CD8-positive, alpha-beta memory T cell (primary cell): ENCODE measurements at regions not wholly inside any gene's neighbourhood (a gene's known extent, or its start where the extent isn't known, plus 50 kb on each side); places are given as distances from the start of the nearest gene placed in this dataset.
"Not testable (repeated sequence)": the region's sequence is repeated elsewhere in the genome, so short reads cannot be mapped to it uniquely, and the experiment has no call there.

Experiments
- CTCF ChIA-PET: fragments of 350-600 bp; sonication (Branson Sonifier 250); formaldehyde crosslinking; loops from one replicate; lab custom pipeline; 2021; ENCODE audit warnings: antibody characterized with exemption; lab: Charles Lee
- POLR2A ChIA-PET: fragments of 350-600 bp; sonication (Branson Sonifier 250); formaldehyde crosslinking; loops from one replicate; lab custom pipeline; 2021; ENCODE audit warnings: antibody characterized with exemption; lab: Charles Lee
- DNase-seq, 5 donors: peaks; one replicate each; pipeline versions ENCODE4 v3.0.0 to v3.0.0-alpha.2; 2020 to 2022; ENCODE audit warnings: mixed read lengths in 1 of 5
- H3K27ac ChIP-seq: one replicate; pipeline ENCODE4 v1.7.0; 2013; ENCODE audit warnings: low read depth, mild to moderate bottlenecking, low read length, moderate library complexity
- H3K27me3 ChIP-seq: 2 replicates; pipeline ENCODE4 v1.7.0; 2013; ENCODE audit warnings: low read length, mild to moderate bottlenecking; ENCODE audit not compliant: insufficient read depth, poor library complexity, severe bottlenecking
- H3K36me3 ChIP-seq: 2 replicates; pipeline ENCODE4 v1.7.0; 2013; ENCODE audit warnings: mild to moderate bottlenecking, low read length, moderate library complexity; ENCODE audit not compliant: insufficient read depth
- H3K4me1 ChIP-seq: 2 replicates; pipeline ENCODE4 v1.7.0; 2013; ENCODE audit warnings: mild to moderate bottlenecking, low read length, moderate library complexity; ENCODE audit not compliant: insufficient read depth
- H3K4me3 ChIP-seq: 2 replicates; pipeline ENCODE4 v1.7.0; 2013; ENCODE audit warnings: mild to moderate bottlenecking, low read length
- H3K9me3 ChIP-seq: 2 replicates; pipeline ENCODE4 v1.7.0; 2013; ENCODE audit warnings: mild to moderate bottlenecking, low read length
- H3K27ac Mint-ChIP-seq, 8 donors: one replicate each; pipeline ENCODE4 v1.8.0; 2020 to 2021; ENCODE audit warnings: mixed read lengths in 8 of 8, mild to moderate bottlenecking in 6 of 8, inconsistent platforms in 3 of 8, moderate library complexity in 3 of 8
- H3K27me3 Mint-ChIP-seq, 2 donors: one replicate each; pipeline ENCODE4 v1.8.0; 2020 to 2021; ENCODE audit warnings: mixed read lengths in 2 of 2, mild to moderate bottlenecking in 1 of 2, moderate library complexity in 1 of 2
- H3K36me3 Mint-ChIP-seq, 3 donors: one replicate each; pipeline ENCODE4 v1.8.0; 2020 to 2021; ENCODE audit warnings: mixed read lengths in 3 of 3, inconsistent platforms in 1 of 3, mild to moderate bottlenecking in 1 of 3
- H3K4me1 Mint-ChIP-seq, 3 donors: one replicate each; pipeline ENCODE4 v1.8.0; 2020 to 2021; ENCODE audit warnings: mixed read lengths in 3 of 3, inconsistent platforms in 1 of 3, mild to moderate bottlenecking in 1 of 3
- H3K4me3 Mint-ChIP-seq, 7 donors: one replicate each; pipeline ENCODE4 v1.8.0; 2020 to 2021; ENCODE audit warnings: mixed read lengths in 7 of 7, mild to moderate bottlenecking in 6 of 7, moderate library complexity in 4 of 7, inconsistent platforms in 2 of 7
- H3K9me3 Mint-ChIP-seq, 5 donors: one replicate each; pipeline ENCODE4 v1.8.0; 2020 to 2022; ENCODE audit warnings: mixed read lengths in 5 of 5, mild to moderate bottlenecking in 3 of 5, moderate library complexity in 2 of 5, inconsistent platforms in 1 of 5

DNA sequence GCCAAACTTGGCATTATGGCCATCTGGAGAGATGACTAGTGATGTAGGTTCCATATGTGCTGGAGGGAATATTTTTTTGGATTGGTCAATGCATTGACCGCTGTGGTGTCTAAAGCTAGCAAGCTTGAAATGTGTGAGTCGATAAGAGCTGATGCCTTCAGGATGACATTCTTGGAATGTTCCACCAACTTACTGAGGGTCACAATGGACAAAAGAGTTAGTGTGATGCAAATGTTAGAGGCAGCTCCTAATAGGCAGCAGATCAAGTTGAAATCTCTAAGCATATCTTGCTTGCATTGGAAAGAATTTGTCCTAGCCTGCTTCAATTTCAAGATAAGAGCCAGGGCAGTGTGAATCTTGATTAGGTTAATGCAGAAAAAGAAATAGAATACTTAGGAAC, 210.4 kb upstream of the AFF2 start:
- POLR2A ChIA-PET: no interaction called here
- Histone ChIP-seq H3K9me3 (no peaks in the 10 kb centered on the region), H3K27me3 (no peaks in the 10 kb centered on the region), H3K4me3 (no peak overlapping the region), H3K36me3 (no peaks in the 10 kb centered on the region), H3K27ac (no peak overlapping the region), H3K4me1 (no peaks in the 10 kb centered on the region)
- no peak for DNase-seq
- Mint-ChIP-seq H3K36me3 (no peaks in the 10 kb centered on the region), H3K4me3 (no peak overlapping the region), H3K27me3 (peaks cover 0 to 5% of the 10 kb centered on the region in 2 donors), H3K9me3 (no peaks in the 10 kb centered on the region), H3K27ac (no peak overlapping the region), H3K4me1 (peaks cover 0 to 7% (median 0%) of the 10 kb centered on the region in 3 donors)
- CTCF ChIA-PET: no interaction called here

DNA sequence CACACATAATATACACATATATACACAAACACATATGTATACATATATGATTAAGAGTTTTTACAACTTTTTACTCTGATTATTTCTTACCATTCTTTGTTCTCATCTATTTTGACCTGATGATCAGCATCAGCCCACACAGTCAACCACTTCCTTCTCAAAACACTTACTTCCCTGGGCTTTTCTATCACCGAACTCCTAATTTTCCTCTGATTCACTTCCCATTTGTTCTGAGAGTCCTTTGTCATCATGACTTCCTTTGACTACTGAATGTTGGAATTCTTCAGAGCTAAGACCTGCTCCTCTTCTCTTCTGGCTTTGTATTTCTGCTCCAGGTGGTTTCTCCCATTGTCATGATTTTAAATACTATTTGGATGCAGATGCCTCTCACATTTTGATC, 209.5 kb upstream of the AFF2 start:
- Histone ChIP-seq H3K9me3 (no peaks in the 10 kb centered on the region), H3K4me1 (no peaks in the 10 kb centered on the region), H3K27me3 (no peaks in the 10 kb centered on the region), H3K27ac (no peak overlapping the region), H3K4me3 (no peak overlapping the region), H3K36me3 (no peaks in the 10 kb centered on the region)
- H3K27ac Mint-ChIP-seq: no peak overlapping the region
- no peak for DNase-seq
- peaks cover 0 to 5% of the 10 kb centered on the region in 2 donors for H3K27me3 Mint-ChIP-seq
- H3K4me1 Mint-ChIP-seq: peaks cover 0 to 7% (median 0%) of the 10 kb centered on the region in 3 donors
- ChIA-PET CTCF (no interaction called here), POLR2A (no interaction called here)
- no peaks in the 10 kb centered on the region for H3K9me3 Mint-ChIP-seq
- H3K4me3 Mint-ChIP-seq: no peak overlapping the region
- peaks cover 0 to 6% (median 0%) of the 10 kb centered on the region in 3 donors for H3K36me3 Mint-ChIP-seq

DNA sequence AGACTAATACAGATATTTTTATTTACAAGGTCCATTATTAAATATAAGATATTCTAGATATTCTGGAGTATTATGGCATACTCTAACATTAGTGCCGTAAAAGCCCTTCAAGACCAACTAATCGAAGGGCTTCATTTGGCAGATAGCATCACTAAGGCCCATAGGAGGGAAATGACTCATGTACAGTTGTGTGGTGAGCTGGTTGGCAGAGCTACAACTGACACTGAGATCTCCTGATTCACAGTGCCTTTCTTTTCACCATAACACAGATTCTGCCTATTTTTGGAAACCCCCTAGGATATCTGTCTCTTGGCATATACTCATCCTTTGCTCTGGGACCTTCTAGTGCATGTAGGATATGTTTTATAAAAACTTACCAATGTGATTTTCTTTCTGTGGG, 201.7 kb upstream of the AFF2 start:
- ChIA-PET POLR2A (no interaction called here), CTCF (no interaction called here)
- Histone ChIP-seq H3K36me3 (no peaks in the 10 kb centered on the region), H3K9me3 (no peaks in the 10 kb centered on the region), H3K27ac (no peak overlapping the region), H3K4me1 (no peaks in the 10 kb centered on the region), H3K27me3 (no peaks in the 10 kb centered on the region), H3K4me3 (no peak overlapping the region)
- H3K36me3 Mint-ChIP-seq: peaks cover 0 to 11% (median 0%) of the 10 kb centered on the region in 3 donors
- no peaks in the 10 kb centered on the region for H3K27me3 Mint-ChIP-seq
- H3K9me3 Mint-ChIP-seq: peaks cover 0 to 2% (median 0%) of the 10 kb centered on the region in 5 donors
- no peak for DNase-seq
- H3K4me3 Mint-ChIP-seq: no peak overlapping the region
- peak overlapping the region in 2 of 8 donors; percentile 30 to 55 for H3K27ac Mint-ChIP-seq
- no peaks in the 10 kb centered on the region for H3K4me1 Mint-ChIP-seq

DNA sequence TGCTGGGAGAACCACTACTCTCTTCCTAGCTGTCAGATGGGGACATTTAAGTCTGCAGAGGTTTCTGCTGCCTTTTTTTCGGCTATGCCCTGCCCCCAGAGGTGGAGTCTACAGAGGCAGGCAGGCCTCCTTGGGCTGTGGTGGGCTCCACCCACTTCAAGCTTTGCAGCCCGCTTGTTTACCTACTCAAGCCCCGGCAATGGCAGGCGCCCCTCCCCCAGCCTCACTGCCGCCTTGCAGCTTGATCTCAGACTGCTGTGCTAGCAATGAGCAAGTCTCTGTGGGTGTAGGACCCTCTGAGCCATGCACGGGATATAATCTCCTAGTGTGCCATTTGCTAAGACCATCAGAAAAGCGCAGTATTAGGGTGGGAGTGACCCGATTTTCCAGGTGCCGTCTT, 195.2 kb upstream of the AFF2 start:
- H3K4me3 ChIP-seq, H3K4me3 Mint-ChIP-seq, DNase-seq, H3K27me3 Mint-ChIP-seq, H3K36me3 Mint-ChIP-seq, H3K9me3 ChIP-seq, H3K27ac ChIP-seq, CTCF ChIA-PET, H3K27ac Mint-ChIP-seq, H3K27me3 ChIP-seq, POLR2A ChIA-PET, H3K9me3 Mint-ChIP-seq, H3K36me3 ChIP-seq: not testable (repeated sequence)
- peaks cover 15 to 18% (median 16%) of the 10 kb centered on the region in 3 donors for H3K4me1 Mint-ChIP-seq
- H3K4me1 ChIP-seq: peaks cover 12% of the 10 kb centered on the region

DNA sequence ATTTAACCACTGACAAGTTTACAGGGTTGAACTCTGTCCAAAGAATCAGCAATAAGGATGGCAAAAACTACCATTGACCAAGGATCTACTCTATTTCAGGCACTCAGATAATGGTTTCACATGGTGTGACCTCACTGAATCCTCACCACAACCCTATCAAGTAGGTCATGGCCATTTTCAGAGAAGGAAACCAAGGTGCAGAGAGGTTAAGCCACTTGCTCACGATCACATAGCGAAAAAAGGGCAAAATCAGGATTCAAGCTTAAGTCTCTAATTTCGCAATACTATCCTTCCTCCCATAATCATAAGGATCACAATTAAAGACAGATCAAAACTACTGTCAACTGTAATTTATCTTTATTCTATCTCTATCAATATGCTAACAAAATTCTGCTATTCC, 191.0 kb upstream of the AFF2 start:
- no peaks in the 10 kb centered on the region for H3K36me3 ChIP-seq
- Mint-ChIP-seq H3K4me3 (peak overlapping the region in 2 of 7 donors; percentile 10 to 22), H3K27me3 (peaks cover 0 to 2% of the 10 kb centered on the region in 2 donors), H3K9me3 (peaks cover 0 to 3% (median 0%) of the 10 kb centered on the region in 5 donors), H3K27ac (peak overlapping the region in 3 of 8 donors; percentile 11 to 76 (median 70)), H3K36me3 (no peaks in the 10 kb centered on the region), H3K4me1 (peaks cover 34 to 42% (median 37%) of the 10 kb centered on the region in 3 donors)
- no peak overlapping the region for H3K27ac ChIP-seq
- H3K9me3 ChIP-seq: no peaks in the 10 kb centered on the region
- no peak for DNase-seq
- CTCF ChIA-PET: no interaction called here
- POLR2A ChIA-PET: no interaction called here
- H3K4me1 ChIP-seq: peaks cover 28% of the 10 kb centered on the region
- H3K4me3 ChIP-seq: no peak overlapping the region
- H3K27me3 ChIP-seq: no peaks in the 10 kb centered on the region

DNA sequence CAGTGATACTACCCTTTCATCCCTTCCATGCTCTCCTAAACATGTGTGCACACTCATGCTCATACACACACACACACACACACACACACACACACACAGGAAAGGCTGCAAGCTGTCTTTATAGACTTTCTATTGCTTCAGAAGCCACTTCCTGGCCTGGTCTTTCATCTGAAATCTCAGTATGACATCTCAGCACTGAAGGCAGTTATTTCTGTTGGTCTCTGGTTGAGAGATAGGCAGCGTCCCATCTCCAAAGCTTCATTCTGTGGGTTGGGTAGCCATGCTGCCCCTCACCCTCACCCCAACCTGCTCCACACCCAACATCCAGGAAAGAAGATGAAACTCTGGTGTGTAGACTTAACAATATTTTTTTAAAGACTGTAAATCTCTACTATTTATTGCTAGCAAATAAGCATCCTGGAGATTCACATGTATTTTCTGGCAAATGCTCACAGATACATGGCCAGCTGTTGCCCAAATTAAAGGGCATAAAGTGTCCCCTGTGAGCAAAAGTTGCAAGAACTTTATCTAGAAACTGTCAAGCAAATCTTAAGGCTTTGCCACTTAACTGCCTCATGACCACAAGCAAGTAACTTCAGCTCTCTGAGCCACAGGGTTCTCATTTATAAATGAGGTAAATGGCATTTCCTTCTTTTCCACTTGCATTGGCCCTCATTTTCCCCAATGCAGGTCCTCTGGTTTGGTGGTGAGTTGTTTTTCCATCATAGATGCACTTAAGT, 189.8 kb upstream of the AFF2 start:
- H3K27me3 ChIP-seq: no peaks in the 10 kb centered on the region
- H3K4me3 ChIP-seq: no peak overlapping the region
- peak overlapping the region; percentile 13 to 76 (median 64) for H3K4me3 Mint-ChIP-seq
- peak; percentile 3 to 72 (median 66) for DNase-seq
- ChIA-PET CTCF (no interaction called here), POLR2A (no interaction called here)
- peaks cover 28% of the 10 kb centered on the region for H3K4me1 ChIP-seq
- H3K27ac Mint-ChIP-seq: peak overlapping the region; percentile 67 to 94 (median 88)
- H3K27me3 Mint-ChIP-seq: peaks cover 0 to 2% of the 10 kb centered on the region in 2 donors
- no peak overlapping the region for H3K27ac ChIP-seq
- H3K36me3 Mint-ChIP-seq: no peaks in the 10 kb centered on the region
- H3K9me3 Mint-ChIP-seq: peaks cover 0 to 2% (median 0%) of the 10 kb centered on the region in 5 donors
- H3K9me3 ChIP-seq: no peaks in the 10 kb centered on the region
- peaks cover 34 to 42% (median 37%) of the 10 kb centered on the region in 3 donors for H3K4me1 Mint-ChIP-seq
- no peaks in the 10 kb centered on the region for H3K36me3 ChIP-seq

DNA sequence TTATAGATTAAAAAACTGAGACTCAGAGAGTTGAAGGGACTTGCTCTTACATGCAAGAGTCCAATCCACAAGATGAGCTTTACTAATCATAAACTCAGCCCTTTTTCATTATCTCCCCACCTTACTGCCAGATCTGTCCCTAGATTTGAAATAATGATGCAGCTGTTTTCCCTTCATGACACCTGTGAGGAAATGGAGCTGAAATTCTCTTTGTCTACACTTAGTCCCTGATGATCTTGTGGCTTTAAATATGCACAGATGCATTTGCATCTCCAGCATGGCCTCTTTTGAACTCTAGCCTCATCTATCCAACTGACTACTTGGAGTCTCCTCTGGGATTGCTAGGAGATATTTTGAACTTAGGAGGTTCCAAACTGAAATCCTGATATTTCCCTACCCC, 188.9 kb upstream of the AFF2 start:
- Mint-ChIP-seq H3K9me3 (no peaks in the 10 kb centered on the region), H3K27ac (peak overlapping the region in 5 of 8 donors; percentile 10 to 68 (median 61)), H3K4me3 (peak overlapping the region in 1 of 7 donors; percentile 8), H3K27me3 (peaks cover 0 to 2% of the 10 kb centered on the region in 2 donors), H3K36me3 (no peaks in the 10 kb centered on the region), H3K4me1 (peaks cover 34 to 42% (median 37%) of the 10 kb centered on the region in 3 donors)
- H3K9me3 ChIP-seq: no peaks in the 10 kb centered on the region
- H3K27me3 ChIP-seq: no peaks in the 10 kb centered on the region
- no peak overlapping the region for H3K27ac ChIP-seq
- H3K4me1 ChIP-seq: peaks cover 28% of the 10 kb centered on the region
- ChIA-PET CTCF (no interaction called here), POLR2A (no interaction called here)
- H3K36me3 ChIP-seq: no peaks in the 10 kb centered on the region
- no peak for DNase-seq
- no peak overlapping the region for H3K4me3 ChIP-seq

DNA sequence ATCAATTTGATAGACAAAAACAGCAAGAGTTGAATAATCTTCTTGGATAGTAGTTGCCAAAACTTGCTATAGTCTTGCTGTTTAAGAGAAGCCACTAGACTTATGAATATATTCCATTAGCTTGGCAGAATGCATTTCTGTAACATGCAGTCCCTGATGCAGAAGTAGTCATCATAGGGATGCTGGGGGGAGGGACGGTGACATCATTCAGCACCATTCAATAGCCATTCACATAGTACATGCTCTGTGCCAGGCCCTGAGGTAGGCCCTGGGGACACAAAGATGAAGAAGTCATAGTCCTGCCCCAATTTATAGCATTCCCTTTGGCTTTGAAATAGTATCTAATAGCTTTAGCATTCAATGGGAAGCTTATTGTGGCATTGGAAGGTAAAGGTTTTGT, 185.5 kb upstream of the AFF2 start:
- Histone ChIP-seq H3K4me3 (no peak overlapping the region), H3K27me3 (no peaks in the 10 kb centered on the region), H3K36me3 (no peaks in the 10 kb centered on the region), H3K27ac (no peak overlapping the region), H3K9me3 (no peaks in the 10 kb centered on the region), H3K4me1 (peaks cover 20% of the 10 kb centered on the region)
- DNase-seq: no peak
- CTCF ChIA-PET: no interaction called here
- Mint-ChIP-seq H3K4me3 (no peak overlapping the region), H3K9me3 (no peaks in the 10 kb centered on the region), H3K27ac (no peak overlapping the region), H3K36me3 (no peaks in the 10 kb centered on the region), H3K4me1 (peaks cover 22 to 28% (median 25%) of the 10 kb centered on the region in 3 donors), H3K27me3 (no peaks in the 10 kb centered on the region)
- POLR2A ChIA-PET: no interaction called here
